ENCODE measurements at regions not wholly inside any gene's neighbourhood (a gene's known extent, or its start where the extent isn't known, plus 50 kb on each side); places are given as distances from the start of the nearest gene placed in this dataset.

DNA sequence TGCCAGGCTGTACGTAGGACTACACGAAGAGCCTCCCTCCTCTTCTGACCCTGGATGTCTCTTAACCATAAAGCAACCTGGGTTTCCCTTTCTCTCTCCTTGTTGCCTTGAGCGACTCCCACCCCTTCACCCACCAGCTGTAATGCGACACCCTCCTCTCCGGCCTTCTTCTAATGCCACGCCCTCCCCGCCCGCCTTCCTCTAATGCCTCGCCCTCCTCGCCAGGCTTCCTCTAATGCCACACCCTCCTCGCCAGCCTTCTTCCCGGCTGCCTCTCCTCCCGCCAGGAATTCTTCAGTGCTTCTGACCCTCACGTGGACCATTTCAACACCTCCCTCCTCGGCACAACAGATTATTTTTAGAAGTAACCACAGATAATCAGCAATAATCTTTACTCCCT is 348.5 kb upstream of the SHH start:
- ATAC-seq (ENCODE audit: low read depth) (no peak), DNase-seq (no peak)
- ChIA-PET POLR2A (no interaction called here), CTCF (no interaction called here)
- intact Hi-C loops (cut with micrococcal nuclease): no loop called here
- H3K36me3 Mint-ChIP-seq (ENCODE audit: low read depth): no peaks in the 10 kb centered on the region
- TF ChIP-seq, protein P1, sequence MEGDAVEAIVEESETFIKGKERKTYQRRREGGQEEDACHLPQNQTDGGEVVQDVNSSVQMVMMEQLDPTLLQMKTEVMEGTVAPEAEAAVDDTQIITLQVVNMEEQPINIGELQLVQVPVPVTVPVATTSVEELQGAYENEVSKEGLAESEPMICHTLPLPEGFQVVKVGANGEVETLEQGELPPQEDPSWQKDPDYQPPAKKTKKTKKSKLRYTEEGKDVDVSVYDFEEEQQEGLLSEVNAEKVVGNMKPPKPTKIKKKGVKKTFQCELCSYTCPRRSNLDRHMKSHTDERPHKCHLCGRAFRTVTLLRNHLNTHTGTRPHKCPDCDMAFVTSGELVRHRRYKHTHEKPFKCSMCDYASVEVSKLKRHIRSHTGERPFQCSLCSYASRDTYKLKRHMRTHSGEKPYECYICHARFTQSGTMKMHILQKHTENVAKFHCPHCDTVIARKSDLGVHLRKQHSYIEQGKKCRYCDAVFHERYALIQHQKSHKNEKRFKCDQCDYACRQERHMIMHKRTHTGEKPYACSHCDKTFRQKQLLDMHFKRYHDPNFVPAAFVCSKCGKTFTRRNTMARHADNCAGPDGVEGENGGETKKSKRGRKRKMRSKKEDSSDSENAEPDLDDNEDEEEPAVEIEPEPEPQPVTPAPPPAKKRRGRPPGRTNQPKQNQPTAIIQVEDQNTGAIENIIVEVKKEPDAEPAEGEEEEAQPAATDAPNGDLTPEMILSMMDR (IDR thresholded peaks at IDR 0.05): no peak
- H3K27me3 Mint-ChIP-seq: no peaks in the 10 kb centered on the region
- H3K27ac Mint-ChIP-seq: no peak overlapping the region
- H3K9me3 Mint-ChIP-seq: no peaks in the 10 kb centered on the region
- no peaks in the 10 kb centered on the region for H3K4me1 Mint-ChIP-seq
- H3K4me3 Mint-ChIP-seq: no peak overlapping the region

DNA sequence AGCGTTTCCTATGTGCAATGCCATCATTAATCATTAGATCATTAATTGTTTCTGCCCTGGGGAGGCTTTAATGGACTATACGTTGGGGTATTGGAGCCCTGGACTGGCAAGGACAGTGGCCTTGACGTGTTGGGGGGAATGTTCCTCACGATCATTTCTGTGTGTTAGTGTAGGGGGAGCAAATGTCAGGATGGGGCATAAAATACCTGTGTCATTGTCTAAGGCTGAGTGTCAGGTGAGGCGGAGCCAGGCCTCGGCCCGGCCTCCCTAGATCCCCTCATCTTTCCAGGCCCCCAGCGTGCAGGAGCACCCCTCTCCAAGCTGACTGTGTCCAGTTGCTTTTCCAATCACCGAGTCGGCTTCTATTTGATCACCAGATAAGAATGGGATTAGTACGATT is 346.4 kb upstream of the SHH start:
- POLR2A ChIA-PET: no interaction called here
- no peaks in the 10 kb centered on the region for H3K27me3 Mint-ChIP-seq
- no peaks in the 10 kb centered on the region for H3K9me3 Mint-ChIP-seq
- intact Hi-C loops (cut with micrococcal nuclease): no loop called here
- TF ChIP-seq, protein P1 (IDR thresholded peaks at IDR 0.05): no peak
- H3K27ac Mint-ChIP-seq: no peak overlapping the region
- no peak for ATAC-seq (ENCODE audit: low read depth)
- no peak for DNase-seq
- H3K36me3 Mint-ChIP-seq (ENCODE audit: low read depth): no peaks in the 10 kb centered on the region
- H3K4me3 Mint-ChIP-seq: no peak overlapping the region
- H3K4me1 Mint-ChIP-seq: no peaks in the 10 kb centered on the region
- CTCF ChIA-PET: no interaction called here

DNA sequence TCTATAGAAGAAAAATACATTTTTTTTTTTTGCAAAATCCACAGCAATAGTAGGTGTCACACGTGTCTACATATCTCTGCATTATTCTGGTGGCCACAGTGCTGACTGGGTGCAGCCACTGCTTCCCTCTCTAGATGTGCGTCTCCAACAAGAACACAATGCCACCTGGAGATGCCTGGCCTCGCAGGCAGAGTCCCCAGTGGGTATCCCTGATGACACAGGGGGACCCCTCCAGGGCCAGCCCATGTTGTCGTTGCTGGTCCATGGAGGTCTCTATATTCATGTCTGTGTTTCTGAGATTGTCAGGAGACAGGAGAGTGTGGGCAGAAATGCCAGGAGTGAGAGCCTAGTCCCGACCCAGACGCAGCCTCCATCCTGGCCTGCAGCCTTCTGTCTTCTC is 345.9 kb upstream of the SHH start:
- H3K27ac Mint-ChIP-seq: no peak overlapping the region
- ChIA-PET CTCF (no interaction called here), POLR2A (no interaction called here)
- ATAC-seq (ENCODE audit: low read depth) (no peak), DNase-seq (no peak)
- no peak overlapping the region for H3K4me3 Mint-ChIP-seq
- TF ChIP-seq, protein P1 (IDR thresholded peaks at IDR 0.05): no peak
- H3K27me3 Mint-ChIP-seq: no peaks in the 10 kb centered on the region
- intact Hi-C loops (cut with micrococcal nuclease): no loop called here
- H3K36me3 Mint-ChIP-seq (ENCODE audit: low read depth): no peaks in the 10 kb centered on the region
- no peaks in the 10 kb centered on the region for H3K4me1 Mint-ChIP-seq
- H3K9me3 Mint-ChIP-seq: no peaks in the 10 kb centered on the region

DNA sequence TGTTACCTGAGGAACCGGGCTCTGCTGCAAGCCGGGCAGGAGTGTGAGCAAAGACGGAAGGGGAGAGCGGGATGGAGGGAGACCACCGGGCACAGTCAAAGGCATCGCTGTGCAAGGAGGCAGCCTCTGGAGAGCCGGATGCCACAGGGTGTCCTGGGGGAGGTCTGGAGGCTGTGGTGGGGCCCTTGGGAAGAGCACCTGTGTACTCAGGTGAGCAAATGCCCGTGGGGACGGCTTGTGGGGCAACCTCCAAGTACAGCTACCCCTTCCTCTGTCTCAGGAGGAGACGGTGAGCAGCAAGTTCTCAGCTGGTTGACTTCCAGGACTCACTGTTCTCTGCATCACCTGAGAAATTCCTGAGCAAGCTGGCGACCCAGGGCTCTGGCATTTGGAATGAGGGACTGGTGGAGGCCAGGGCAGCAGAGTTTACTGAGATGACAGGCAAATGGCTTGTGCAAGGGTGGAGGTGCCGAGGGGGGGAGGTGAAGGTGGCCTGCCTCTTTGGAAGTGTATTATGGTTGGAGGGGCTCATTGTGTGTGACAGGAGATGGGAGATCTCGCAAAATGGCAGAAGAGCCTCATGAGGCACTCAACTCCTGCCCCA is 345.2 kb upstream of the SHH start:
- Mint-ChIP-seq H3K4me1 (no peaks in the 10 kb centered on the region), H3K9me3 (no peaks in the 10 kb centered on the region), H3K4me3 (no peak overlapping the region), H3K27me3 (no peaks in the 10 kb centered on the region), H3K36me3 (ENCODE audit: low read depth) (no peaks in the 10 kb centered on the region), H3K27ac (no peak overlapping the region)
- ChIA-PET POLR2A (no interaction called here), CTCF (no interaction called here)
- intact Hi-C loops (cut with micrococcal nuclease): no loop called here
- no peak for DNase-seq
- no peak for ATAC-seq (ENCODE audit: low read depth)
- TF ChIP-seq, protein P1 (IDR thresholded peaks at IDR 0.05): no peak

DNA sequence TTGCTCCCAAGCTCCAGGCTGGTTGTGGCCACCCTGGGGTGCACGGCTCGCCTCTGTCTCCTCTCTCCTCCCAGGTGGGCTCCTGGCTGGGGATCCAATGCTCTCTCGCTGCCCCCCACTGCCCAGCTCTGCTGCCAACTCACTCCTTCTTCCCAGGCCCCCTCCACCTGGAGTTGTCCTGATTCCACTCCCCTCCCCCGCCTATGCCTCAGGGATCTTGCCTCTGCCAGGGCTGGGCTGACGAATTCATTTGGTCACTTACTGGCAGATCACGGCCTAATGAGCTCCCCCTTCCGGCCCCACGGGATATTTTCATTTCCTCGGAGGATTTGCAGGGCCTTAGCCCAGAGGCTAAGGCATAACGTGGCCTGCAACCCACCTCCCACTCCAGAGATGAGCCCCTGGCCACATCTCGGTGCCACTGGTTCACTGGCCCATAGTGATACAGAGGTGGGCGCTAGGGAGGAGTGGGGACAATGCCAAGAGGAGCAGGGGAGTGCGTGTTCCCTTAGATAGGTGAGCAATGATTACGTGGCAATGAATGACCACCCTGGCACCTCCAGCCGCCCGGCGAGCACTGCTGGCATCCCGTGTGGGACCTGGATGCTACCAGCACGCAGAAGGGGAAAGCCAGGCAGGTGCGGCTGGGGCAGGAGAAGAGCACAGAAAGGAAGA is 344.6 kb upstream of the SHH start:
- intact Hi-C loops (cut with micrococcal nuclease): no loop called here
- Mint-ChIP-seq H3K27ac (no peak overlapping the region), H3K4me3 (no peak overlapping the region), H3K27me3 (no peaks in the 10 kb centered on the region), H3K36me3 (ENCODE audit: low read depth) (no peaks in the 10 kb centered on the region), H3K9me3 (no peaks in the 10 kb centered on the region), H3K4me1 (no peaks in the 10 kb centered on the region)
- DNase-seq: no peak
- no peak for ATAC-seq (ENCODE audit: low read depth)
- ChIA-PET POLR2A (no interaction called here), CTCF (no interaction called here)
- TF ChIP-seq, protein P1 (IDR thresholded peaks at IDR 0.05): no peak

Measured in activated B cell treated with CpG ODN at 0.5 μM for 24 hours (primary cell).